H9 (cell line): ENCODE measurements at regions not wholly inside any gene's neighbourhood (a gene's known extent, or its start where the extent isn't known, plus 50 kb on each side); places are given as distances from the start of the nearest gene placed in this dataset.

Experiments used
- DNase-seq: peaks from one replicate; pipeline ENCODE4 v3.0.0-alpha.2; 2017
- H2AFZ ChIP-seq: one replicate; pipeline ENCODE4 v1.6.1; 2013; ENCODE audit warnings: mild to moderate bottlenecking, low read length, control low read depth, moderate library complexity
- H2AK5ac ChIP-seq: 2 replicates; pipeline ENCODE4 v1.6.1; 2013; ENCODE audit warnings: low read length, control low read depth, mixed read lengths; ENCODE audit not compliant: insufficient read length
- H2BK120ac ChIP-seq: one replicate; pipeline ENCODE4 v1.6.1; 2013; ENCODE audit warnings: low read depth, mild to moderate bottlenecking, low read length, control low read depth, inconsistent platforms; ENCODE audit not compliant: poor library complexity, severe bottlenecking
- H2BK12ac ChIP-seq: 2 replicates; pipeline ENCODE4 v1.6.1; 2013; ENCODE audit warnings: low read length, control low read depth, mixed read lengths, low read depth; ENCODE audit not compliant: insufficient read length
- H2BK15ac ChIP-seq: 2 replicates; pipeline ENCODE4 v1.6.1; 2013; ENCODE audit warnings: low read depth, low read length, control low read depth
- H2BK20ac ChIP-seq: one replicate; pipeline ENCODE4 v1.6.1; 2013; ENCODE audit warnings: low read depth, mild to moderate bottlenecking, low read length, control low read depth, inconsistent platforms; ENCODE audit not compliant: poor library complexity, severe bottlenecking
- H2BK5ac ChIP-seq: 2 replicates; pipeline ENCODE4 v1.6.1; 2013; ENCODE audit warnings: low read length, control low read depth, mixed read lengths; ENCODE audit not compliant: insufficient read length
- H3K14ac ChIP-seq: 2 replicates; pipeline ENCODE4 v1.6.1; 2013; ENCODE audit warnings: low read length, control low read depth; ENCODE audit not compliant: insufficient read depth
- H3K18ac ChIP-seq: 2 replicates; pipeline ENCODE4 v1.6.1; 2013; ENCODE audit warnings: low read depth, mild to moderate bottlenecking, mixed read lengths, low read length, control low read depth; ENCODE audit not compliant: insufficient read length
- H3K23ac ChIP-seq: 2 replicates; pipeline ENCODE4 v1.6.1; 2013; ENCODE audit warnings: low read length, control low read depth, mixed read lengths, low read depth; ENCODE audit not compliant: insufficient read length
- H3K23me2 ChIP-seq: 2 replicates; pipeline ENCODE4 v1.6.1; 2013; ENCODE audit warnings: low read depth, mild to moderate bottlenecking, mixed read lengths, low read length, control low read depth; ENCODE audit not compliant: insufficient read length, poor library complexity, severe bottlenecking
- H3K27ac ChIP-seq: 2 replicates; pipeline ENCODE4 v1.5.1; 2013; ENCODE audit warnings: low read length, control low read depth, mixed read lengths, low read depth; ENCODE audit not compliant: insufficient read length
- H3K27me3 ChIP-seq: 2 replicates; pipeline ENCODE4 v1.6.1; 2013; ENCODE audit warnings: low read length, control low read depth, inconsistent platforms; ENCODE audit not compliant: insufficient read depth
- H3K4ac ChIP-seq: 2 replicates; pipeline ENCODE4 v1.6.1; 2013; ENCODE audit warnings: low read depth, mild to moderate bottlenecking, control low read depth, inconsistent platforms, low read length, moderate library complexity
- H3K4me1 ChIP-seq: 2 replicates; pipeline ENCODE4 v1.6.1; 2013; ENCODE audit warnings: low read length, control low read depth, inconsistent platforms; ENCODE audit not compliant: insufficient read depth
- H3K4me2 ChIP-seq: 2 replicates; pipeline ENCODE4 v1.6.1; 2013; ENCODE audit warnings: low read length, control low read depth, mixed read lengths; ENCODE audit not compliant: insufficient read length, insufficient read depth
- H3K56ac ChIP-seq: 2 replicates; pipeline ENCODE4 v1.6.1; 2013; ENCODE audit warnings: low read depth, mild to moderate bottlenecking, mixed read lengths, low read length, control low read depth; ENCODE audit not compliant: insufficient read length
- H3K79me1 ChIP-seq: 2 replicates; pipeline ENCODE4 v1.6.1; 2013; ENCODE audit warnings: low read depth, mild to moderate bottlenecking, moderate library complexity, low read length, control low read depth, inconsistent platforms; ENCODE audit not compliant: insufficient read depth, poor library complexity, severe bottlenecking
- H3K79me2 ChIP-seq: 2 replicates; pipeline ENCODE4 v1.6.1; 2013; ENCODE audit warnings: low read length, control low read depth, inconsistent platforms; ENCODE audit not compliant: insufficient read depth
- H3K9ac ChIP-seq: 2 replicates; pipeline ENCODE4 v1.6.1; 2013; ENCODE audit warnings: low read length, control low read depth, mixed read lengths; ENCODE audit not compliant: insufficient read length; ENCODE audit errors: extremely low read depth
- H3K9me3 ChIP-seq: one replicate; pipeline ENCODE4 v1.6.1; 2013; ENCODE audit warnings: low read depth, low read length, inconsistent platforms; ENCODE audit not compliant: control insufficient read depth
- H3T11ph ChIP-seq: one replicate; pipeline ENCODE4 v1.6.1; 2013; ENCODE audit warnings: mild to moderate bottlenecking, low read length, control low read depth, inconsistent platforms
- H4K20me1 ChIP-seq: one replicate; pipeline ENCODE4 v1.6.1; 2013; ENCODE audit not compliant: control insufficient read depth, insufficient read length, insufficient read depth
- H4K5ac ChIP-seq: 2 replicates; pipeline ENCODE4 v1.6.1; 2013; ENCODE audit warnings: low read depth, mild to moderate bottlenecking, mixed read lengths, low read length, control low read depth; ENCODE audit not compliant: insufficient read length
- H4K8ac ChIP-seq: replicated peaks from 2 replicates; pipeline ENCODE4 v1.6.1; 2013; ENCODE audit warnings: low read length, control low read depth, mixed read lengths, low read depth; ENCODE audit not compliant: insufficient read length
- H4K91ac ChIP-seq: 2 replicates; pipeline ENCODE4 v1.6.1; 2013; ENCODE audit warnings: low read depth, mild to moderate bottlenecking, moderate library complexity, mixed read lengths, low read length, control low read depth; ENCODE audit not compliant: insufficient read length
- H3K27ac Mint-ChIP-seq, 3 experiments: 2 replicates in 2 of 3; 3 replicates in 1 of 3; pipeline ENCODE4 v1.8.0; 2020 to 2021; ENCODE audit warnings: mixed read lengths in 3 of 3, mild to moderate bottlenecking in 1 of 3, moderate library complexity in 1 of 3
- H3K27me3 Mint-ChIP-seq: 2 replicates; pipeline ENCODE4 v1.8.0; 2021; ENCODE audit warnings: low read depth, mild to moderate bottlenecking, moderate library complexity, mixed read lengths
- H3K36me3 Mint-ChIP-seq, 3 experiments: 2 replicates in 2 of 3; 3 replicates in 1 of 3; pipeline ENCODE4 v1.8.0; 2020 to 2021; ENCODE audit warnings: low read depth in 3 of 3, mixed read lengths in 3 of 3; ENCODE audit not compliant: insufficient read depth in 1 of 3
- H3K4me1 Mint-ChIP-seq, 2 experiments: 2 replicates each; pipeline ENCODE4 v1.8.0; 2020; ENCODE audit warnings: mixed read lengths in 2 of 2
- H3K4me3 Mint-ChIP-seq, 2 experiments: 2 replicates in 1 of 2; 3 replicates in 1 of 2; pipeline ENCODE4 v1.8.0; 2020 to 2021; ENCODE audit warnings: mild to moderate bottlenecking in 2 of 2, mixed read lengths in 2 of 2, moderate library complexity in 1 of 2
- H3K9me3 Mint-ChIP-seq, 2 experiments: 2 replicates in 1 of 2; 3 replicates in 1 of 2; pipeline ENCODE4 v1.8.0; 2020; ENCODE audit warnings: mild to moderate bottlenecking in 2 of 2, mixed read lengths in 2 of 2, moderate library complexity in 1 of 2
- WGBS: extraction: QIAGEN DNeasy Blood & Tissue Kit; methylation state at CpG from one replicate; pipeline ENCODE4 v1.1.7; 2013; ENCODE audit warnings: missing lambda C conversion rate, low lambda C conversion rate, mixed read lengths; ENCODE audit not compliant: insufficient read length; ENCODE audit errors: extremely low coverage; 5-methylcytosine and 5-hydroxymethylcytosine counted together
- TF ChIP-seq, protein P1 (sequence below): fragments of 200-600 bp; sonication (generic); conservative IDR thresholded peaks from 3 replicates; pipeline ENCODE4 v1.8.0; 2021; ENCODE audit warnings: antibody characterized with exemption, mild to moderate bottlenecking

DNA sequence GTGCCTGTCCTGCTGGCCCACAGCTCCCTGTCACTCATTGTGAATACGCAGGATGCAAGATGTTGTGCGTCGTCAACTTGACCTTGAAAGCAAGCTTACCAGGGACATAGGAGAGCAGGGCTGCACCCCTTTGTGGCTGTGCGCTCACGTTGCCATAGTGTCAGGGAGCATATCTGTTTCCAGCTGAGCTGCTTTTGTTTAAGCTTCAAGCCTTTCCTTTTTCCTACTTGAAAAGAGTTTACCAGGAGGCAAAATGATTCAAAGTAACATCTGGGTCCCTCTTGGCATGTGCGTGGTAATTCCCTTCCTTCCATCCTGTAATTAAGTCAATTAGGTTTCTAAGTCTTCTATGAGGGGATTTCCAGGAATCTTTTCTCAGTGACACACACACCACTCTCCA is 537.1 kb downstream of the AJAP1 start:
- Histone ChIP-seq H4K8ac (no peak overlapping the region), H3K79me2 (no peaks in the 10 kb centered on the region), H2AFZ (no peak overlapping the region), H4K91ac (no peak overlapping the region), H3K56ac (no peak overlapping the region), H3K9me3 (no peaks in the 10 kb centered on the region), H3K9ac (no peak overlapping the region), H4K5ac (no peak overlapping the region), H3K23me2 (no peaks in the 10 kb centered on the region), H3K4me1 (peaks cover 3% of the 10 kb centered on the region; the same call in 1 of the 2 replicates), H4K20me1 (no peaks in the 10 kb centered on the region), H2AK5ac (no peak overlapping the region), H3K27ac (no peak overlapping the region), H3K79me1 (no peaks in the 10 kb centered on the region), H3K27me3 (no peaks in the 10 kb centered on the region), H3K4me2 (no peak overlapping the region), H3T11ph (no peak overlapping the region), H3K18ac (no peak overlapping the region), H3K23ac (no peak overlapping the region), H3K14ac (no peak overlapping the region), H2BK5ac (no peak overlapping the region), H2BK20ac (no peak overlapping the region), H3K4ac (no peak overlapping the region), H2BK120ac (no peak overlapping the region), H2BK12ac (no peak overlapping the region), H2BK15ac (no peak overlapping the region)
- no peak overlapping the region for H3K4me3 Mint-ChIP-seq
- WGBS = no CpG with 5 or more reads among the region's 6 CpGs
- DNase-seq = no peak
- no peaks in the 10 kb centered on the region for H3K36me3 Mint-ChIP-seq
- TF ChIP-seq, protein P1, sequence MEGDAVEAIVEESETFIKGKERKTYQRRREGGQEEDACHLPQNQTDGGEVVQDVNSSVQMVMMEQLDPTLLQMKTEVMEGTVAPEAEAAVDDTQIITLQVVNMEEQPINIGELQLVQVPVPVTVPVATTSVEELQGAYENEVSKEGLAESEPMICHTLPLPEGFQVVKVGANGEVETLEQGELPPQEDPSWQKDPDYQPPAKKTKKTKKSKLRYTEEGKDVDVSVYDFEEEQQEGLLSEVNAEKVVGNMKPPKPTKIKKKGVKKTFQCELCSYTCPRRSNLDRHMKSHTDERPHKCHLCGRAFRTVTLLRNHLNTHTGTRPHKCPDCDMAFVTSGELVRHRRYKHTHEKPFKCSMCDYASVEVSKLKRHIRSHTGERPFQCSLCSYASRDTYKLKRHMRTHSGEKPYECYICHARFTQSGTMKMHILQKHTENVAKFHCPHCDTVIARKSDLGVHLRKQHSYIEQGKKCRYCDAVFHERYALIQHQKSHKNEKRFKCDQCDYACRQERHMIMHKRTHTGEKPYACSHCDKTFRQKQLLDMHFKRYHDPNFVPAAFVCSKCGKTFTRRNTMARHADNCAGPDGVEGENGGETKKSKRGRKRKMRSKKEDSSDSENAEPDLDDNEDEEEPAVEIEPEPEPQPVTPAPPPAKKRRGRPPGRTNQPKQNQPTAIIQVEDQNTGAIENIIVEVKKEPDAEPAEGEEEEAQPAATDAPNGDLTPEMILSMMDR = no peak
- peaks cover 15% of the 10 kb centered on the region in 2 experiments for H3K4me1 Mint-ChIP-seq
- H3K27ac Mint-ChIP-seq = no peak overlapping the region
- no peaks in the 10 kb centered on the region; a peak in 1 of 5 replicates for H3K9me3 Mint-ChIP-seq
- peaks cover 14% of the 10 kb centered on the region for H3K27me3 Mint-ChIP-seq
